Natural killer cell (primary cell): ENCODE measurements at regions not wholly inside any gene's neighbourhood (a gene's known extent, or its start where the extent isn't known, plus 50 kb on each side); places are given as distances from the start of the nearest gene placed in this dataset.

Source experiments
- ATAC-seq, 3 donors: fragments of 150-1000 bp in 2 of 3; fragments of 200-7000 bp in 1 of 3; cut with Tn5 transposase; 1 replicate in 1 of 3; 2 replicates in 2 of 3; pipeline ENCODE4 v1.10.0; 2021; ENCODE audit warnings: mild to moderate bottlenecking in 2 of 3, moderate library complexity in 2 of 3
- DNase-seq, 2 donors: peaks; one replicate each; pipeline versions ENCODE4 v3.0.0 to v3.0.0-alpha.2; 2013 to 2021; ENCODE audit warnings: mixed read lengths in 1 of 2
- H3K27ac ChIP-seq: one replicate; pipeline ENCODE4 v1.5.1; 2013; ENCODE audit warnings: mild to moderate bottlenecking, low read length
- H3K27me3 ChIP-seq: one replicate; pipeline ENCODE4 v1.6.1; 2013; ENCODE audit warnings: low read length; ENCODE audit not compliant: control insufficient read depth, insufficient read depth
- H3K36me3 ChIP-seq: one replicate; pipeline ENCODE4 v1.6.1; 2013; ENCODE audit warnings: low read length; ENCODE audit not compliant: control insufficient read depth, insufficient read depth
- H3K4me1 ChIP-seq: one replicate; pipeline ENCODE4 v1.6.1; 2013; ENCODE audit warnings: low read length; ENCODE audit not compliant: control insufficient read depth, insufficient read depth
- H3K4me3 ChIP-seq: one replicate; pipeline ENCODE4 v1.5.1; 2013; ENCODE audit warnings: low read length
- H3K9me3 ChIP-seq: one replicate; pipeline ENCODE4 v1.6.1; 2013; ENCODE audit warnings: low read length; ENCODE audit not compliant: control insufficient read depth, insufficient read depth
- H3K27ac Mint-ChIP-seq, 2 donors: one replicate each; pipeline ENCODE4 v1.8.0; 2022; ENCODE audit warnings: mild to moderate bottlenecking in 2 of 2, mixed read lengths in 2 of 2, moderate library complexity in 1 of 2
- H3K27me3 Mint-ChIP-seq, 2 donors: one replicate each; pipeline ENCODE4 v1.8.0; 2022; ENCODE audit warnings: low read depth in 2 of 2, mixed read lengths in 2 of 2
- H3K36me3 Mint-ChIP-seq: one replicate; pipeline ENCODE4 v1.8.0; 2022; ENCODE audit warnings: mixed read lengths
- H3K4me1 Mint-ChIP-seq, 2 donors: one replicate each; pipeline ENCODE4 v1.8.0; 2022; ENCODE audit warnings: mixed read lengths in 2 of 2
- H3K4me3 Mint-ChIP-seq: one replicate; pipeline ENCODE4 v1.8.0; 2022; ENCODE audit warnings: mild to moderate bottlenecking, moderate library complexity, mixed read lengths
- H3K9me3 Mint-ChIP-seq, 2 donors: one replicate each; pipeline ENCODE4 v1.8.0; 2022; ENCODE audit warnings: mixed read lengths in 2 of 2
- CTCF ChIP-seq: fragments of 200-600 bp; IDR thresholded peaks from one replicate; pipeline ENCODE4 v1.8.0; 2022; ENCODE audit warnings: antibody characterized with exemption
- WGBS: methylation state at CpG from one replicate; pipeline ENCODE4 v1.1.7; 2013; ENCODE audit warnings: missing lambda C conversion rate; ENCODE audit not compliant: insufficient coverage; 5-methylcytosine and 5-hydroxymethylcytosine counted together
- intact Hi-C: fragments of 100-400 bp; cut with micrococcal nuclease; formaldehyde crosslinking; loops from one replicate; pipeline ENCODE4 v1.14.2; 2022

GRCh38 chr12:113524495-113524894 is 52.8 kb upstream of the LHX5 start:
- 66% methylated on average over 3 of the region's 5 CpGs for WGBS
- Mint-ChIP-seq H3K27me3 (peaks cover 36 to 67% of the 10 kb centered on the region in 2 donors), H3K27ac (no peak overlapping the region), H3K4me3 (no peak overlapping the region), H3K36me3 (no peaks in the 10 kb centered on the region), H3K4me1 (no peaks in the 10 kb centered on the region), H3K9me3 (no peaks in the 10 kb centered on the region)
- H3K27ac ChIP-seq: no peak overlapping the region
- peaks cover 2% of the 10 kb centered on the region for H3K27me3 ChIP-seq
- H3K4me3 ChIP-seq: no peak overlapping the region
- H3K4me1 ChIP-seq: no peaks in the 10 kb centered on the region
- TF ChIP-seq CTCF: no peak
- DNase-seq: no peak
- H3K36me3 ChIP-seq: no peaks in the 10 kb centered on the region
- no peak for ATAC-seq
- intact Hi-C loops: no loop called here
- no peaks in the 10 kb centered on the region for H3K9me3 ChIP-seq

- H3K4me3 ChIP-seq: no peak overlapping the region
Observed at GRCh38 chr12:113521708-113522107, 50.0 kb upstream of the LHX5 start.

More at GRCh38 chr12:113521708-113522107, 50.0 kb upstream of the LHX5 start:
- peaks cover 13% of the 10 kb centered on the region for H3K27me3 ChIP-seq
- WGBS: 69% methylated on average over 8 of the region's 8 CpGs
- Mint-ChIP-seq H3K27ac (no peak overlapping the region), H3K36me3 (no peaks in the 10 kb centered on the region), H3K4me1 (no peaks in the 10 kb centered on the region), H3K27me3 (peaks cover 41 to 78% of the 10 kb centered on the region in 2 donors), H3K4me3 (no peak overlapping the region), H3K9me3 (no peaks in the 10 kb centered on the region)
- H3K4me1 ChIP-seq: no peaks in the 10 kb centered on the region
- no peak overlapping the region for H3K27ac ChIP-seq
- no peak for TF ChIP-seq CTCF
- ATAC-seq (no peak), DNase-seq (no peak)
- intact Hi-C loops: no loop called here
- no peaks in the 10 kb centered on the region for H3K9me3 ChIP-seq
- no peaks in the 10 kb centered on the region for H3K36me3 ChIP-seq
